Astrocyte (in vitro differentiated cells and primary cell): ENCODE measurements at regions not wholly inside any gene's neighbourhood (a gene's known extent, or its start where the extent isn't known, plus 50 kb on each side); places are given as distances from the start of the nearest gene placed in this dataset.

Experiments
- EZH2 ChIP-seq: IDR thresholded peaks from 2 replicates; pipeline ENCODE4 v1.6.1; 2012; ENCODE audit warnings: mild to moderate bottlenecking, low read length, inconsistent platforms; ENCODE audit not compliant: insufficient read depth
- TF ChIP-seq, protein P1 (sequence below): IDR thresholded peaks from 2 replicates; pipeline ENCODE4 v1.5.1; 2011; ENCODE audit warnings: low read depth, mild to moderate bottlenecking, inconsistent platforms, low read length, moderate library complexity; ENCODE audit not compliant: insufficient read depth

DNA sequence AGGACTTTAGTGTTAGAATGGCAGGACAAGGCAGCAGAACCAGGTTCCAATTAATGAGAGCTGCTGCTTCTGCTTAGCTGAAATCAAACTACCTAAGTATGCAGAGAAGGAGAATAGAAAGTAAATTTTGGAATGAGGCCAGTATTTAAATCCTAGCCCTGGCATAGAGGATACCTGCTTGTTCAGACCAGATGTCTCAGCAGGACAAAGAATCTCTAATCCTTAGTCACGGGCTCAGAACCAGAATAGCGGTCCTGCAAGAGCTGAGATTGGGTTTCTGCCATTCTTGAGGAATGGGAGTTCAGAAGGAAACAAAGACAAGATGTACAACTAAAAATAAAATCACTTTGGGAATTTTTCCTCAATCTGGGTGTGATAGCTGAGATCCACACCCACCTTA, 550.8 kb upstream of the TMEM132C start:
- TF ChIP-seq, protein P1, sequence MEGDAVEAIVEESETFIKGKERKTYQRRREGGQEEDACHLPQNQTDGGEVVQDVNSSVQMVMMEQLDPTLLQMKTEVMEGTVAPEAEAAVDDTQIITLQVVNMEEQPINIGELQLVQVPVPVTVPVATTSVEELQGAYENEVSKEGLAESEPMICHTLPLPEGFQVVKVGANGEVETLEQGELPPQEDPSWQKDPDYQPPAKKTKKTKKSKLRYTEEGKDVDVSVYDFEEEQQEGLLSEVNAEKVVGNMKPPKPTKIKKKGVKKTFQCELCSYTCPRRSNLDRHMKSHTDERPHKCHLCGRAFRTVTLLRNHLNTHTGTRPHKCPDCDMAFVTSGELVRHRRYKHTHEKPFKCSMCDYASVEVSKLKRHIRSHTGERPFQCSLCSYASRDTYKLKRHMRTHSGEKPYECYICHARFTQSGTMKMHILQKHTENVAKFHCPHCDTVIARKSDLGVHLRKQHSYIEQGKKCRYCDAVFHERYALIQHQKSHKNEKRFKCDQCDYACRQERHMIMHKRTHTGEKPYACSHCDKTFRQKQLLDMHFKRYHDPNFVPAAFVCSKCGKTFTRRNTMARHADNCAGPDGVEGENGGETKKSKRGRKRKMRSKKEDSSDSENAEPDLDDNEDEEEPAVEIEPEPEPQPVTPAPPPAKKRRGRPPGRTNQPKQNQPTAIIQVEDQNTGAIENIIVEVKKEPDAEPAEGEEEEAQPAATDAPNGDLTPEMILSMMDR: no peak
- no peak for TF ChIP-seq EZH2
